Transverse colon (tissue), 4 donors: ENCODE measurements at regions not wholly inside any gene's neighbourhood (a gene's known extent, or its start where the extent isn't known, plus 50 kb on each side); places are given as distances from the start of the nearest gene placed in this dataset.

Source experiments
- DNase-seq: peaks from one replicate; pipeline ENCODE4 v3.0.0-alpha.2; 2019
- H3K27ac ChIP-seq, 4 donors: fragments of 200-600 bp; sonication (generic); 2 replicates each; pipeline ENCODE4 v1.5.1; 2016 to 2018; ENCODE audit warnings: inconsistent platforms in 4 of 4
- H3K27me3 ChIP-seq: fragments of 200-600 bp; sonication (generic); 2 replicates; pipeline ENCODE4 v1.5.1; 2017; ENCODE audit warnings: inconsistent platforms
- H3K36me3 ChIP-seq, 4 donors: fragments of 200-600 bp; sonication (generic); 2 replicates each; pipeline ENCODE4 v1.5.1; 2017 to 2019; ENCODE audit warnings: inconsistent platforms in 4 of 4
- H3K4me1 ChIP-seq, 4 donors: fragments of 200-600 bp; sonication (generic); 2 replicates each; pipeline ENCODE4 v1.5.1; 2017 to 2020; ENCODE audit warnings: inconsistent platforms in 4 of 4
- H3K4me3 ChIP-seq, 4 donors: fragments of 200-600 bp; sonication (generic); 1 replicate in 1 of 4; 2 replicates in 3 of 4; pipeline versions ENCODE4 v1.5.1 to v1.6.1; 2017 to 2019; ENCODE audit warnings: inconsistent platforms in 4 of 4
- H3K9me3 ChIP-seq, 2 donors: fragments of 200-600 bp; sonication (generic); 2 replicates each; pipeline ENCODE4 v1.5.1; 2017 to 2019; ENCODE audit warnings: inconsistent platforms in 2 of 2
- CTCF ChIP-seq, 5 experiments: fragments of 200-600 bp in 3 of 5; fragments of 450-650 bp in 2 of 5; sonication (generic) in 3 of 5; IDR thresholded peaks; 1 replicate in 2 of 5; 2 replicates in 3 of 5; pipeline ENCODE4 v1.5.1; 2016 to 2017; ENCODE audit warnings: antibody characterized with exemption in 5 of 5, inconsistent platforms in 3 of 5, mild to moderate bottlenecking in 2 of 5, moderate library complexity in 1 of 5
- EP300 ChIP-seq: sonication (generic); formaldehyde crosslinking; IDR thresholded peaks from one replicate; pipeline ENCODE4 v1.6.1; 2017; ENCODE audit warnings: antibody characterized with exemption, low read depth
- POLR2A ChIP-seq: fragments of 450-650 bp; IDR thresholded peaks from one replicate; pipeline ENCODE4 v1.6.1; 2016; ENCODE audit warnings: antibody characterized with exemption, mild to moderate bottlenecking, moderate library complexity
- POLR2AphosphoS5 ChIP-seq, 3 donors: sonication (generic); formaldehyde crosslinking; IDR thresholded peaks; one replicate each; pipeline ENCODE4 v1.6.1; 2016; ENCODE audit warnings: antibody characterized with exemption in 3 of 3
- WGBS, 2 donors: methylation state at CpG; one replicate each; pipeline ENCODE4 v1.1.5; 2018; ENCODE audit warnings: low coverage in 1 of 2; 5-methylcytosine and 5-hydroxymethylcytosine counted together
- in situ Hi-C, 4 donors: fragments of 200-750 bp; cut with MboI; loops; one replicate each; pipeline versions ENCODE4 v1.15.0 to v1.15.1; 2017; ENCODE audit warnings: low sequenced_read_pairs in 3 of 4, low pct_ligation_motif_present in 1 of 4, low pct_unique_long_range_greater_than_20kb in 1 of 4
- intact Hi-C: fragments of 100-400 bp; cut with DNase I; formaldehyde crosslinking; loops from one replicate; pipeline ENCODE4 v1.15.1; 2023; ENCODE audit warnings: low total_unique reads

GRCh38 chr7:88391247-88391646 is 84.6 kb upstream of the STEAP4 start:
- in situ Hi-C loops = no loop called here
- Histone ChIP-seq H3K27me3 (no peaks in the 10 kb centered on the region), H3K9me3 (no peaks in the 10 kb centered on the region), H3K27ac (no peak overlapping the region), H3K4me1 (peaks cover 0 to 24% (median 0%) of the 10 kb centered on the region in 4 donors), H3K36me3 (no peaks in the 10 kb centered on the region), H3K4me3 (no peak overlapping the region)
- no peak for DNase-seq
- no peak for TF ChIP-seq EP300
- TF ChIP-seq CTCF (IDR thresholded peaks at IDR 0.05) = no peak
- TF ChIP-seq POLR2AphosphoS5 (IDR thresholded peaks at IDR 0.05) = no peak
- TF ChIP-seq POLR2A = no peak
- intact Hi-C loops = no loop called here

- 59 to 68% methylated on average over 3 of the region's 3 CpGs for WGBS, 2 donors
- H3K27me3 ChIP-seq = no peaks in the 10 kb centered on the region
- no peaks in the 10 kb centered on the region for H3K9me3 ChIP-seq
- H3K36me3 ChIP-seq = no peaks in the 10 kb centered on the region
- intact Hi-C loops (no loop called here), in situ Hi-C loops (no loop called here)
- no peak for DNase-seq
- no peak for TF ChIP-seq CTCF (IDR thresholded peaks at IDR 0.05)
- no peak for TF ChIP-seq POLR2A
- no peak for TF ChIP-seq EP300
- no peak for TF ChIP-seq POLR2AphosphoS5 (IDR thresholded peaks at IDR 0.05)
- peaks cover 0 to 25% (median 0%) of the 10 kb centered on the region in 4 donors for H3K4me1 ChIP-seq
- no peak overlapping the region for H3K27ac ChIP-seq
- H3K4me3 ChIP-seq = no peak overlapping the region
Observed at GRCh38 chr7:88387368-88387767, 80.7 kb upstream of the STEAP4 start.

- no peak for DNase-seq
- no peak for TF ChIP-seq POLR2AphosphoS5 (IDR thresholded peaks at IDR 0.05)
- TF ChIP-seq CTCF (IDR thresholded peaks at IDR 0.05) = no peak
- no peak for TF ChIP-seq POLR2A
- no peak for TF ChIP-seq EP300
- Histone ChIP-seq H3K27ac (no peak overlapping the region), H3K4me1 (peaks cover 0 to 25% (median 0%) of the 10 kb centered on the region in 4 donors), H3K27me3 (no peaks in the 10 kb centered on the region), H3K36me3 (no peaks in the 10 kb centered on the region), H3K4me3 (no peak overlapping the region), H3K9me3 (no peaks in the 10 kb centered on the region)
- in situ Hi-C loops (no loop called here), intact Hi-C loops (no loop called here)
- WGBS, 2 donors = 22 to 54% methylated on average over 3 of the region's 3 CpGs
Observed at GRCh38 chr7:88386665-88387156, 80.0 kb upstream of the STEAP4 start.

GRCh38 chr7:88377434-88377833 is 70.7 kb upstream of the STEAP4 start:
- Histone ChIP-seq H3K9me3 (no peaks in the 10 kb centered on the region), H3K4me1 (no peaks in the 10 kb centered on the region), H3K4me3 (no peak overlapping the region), H3K27ac (no peak overlapping the region), H3K36me3 (no peaks in the 10 kb centered on the region), H3K27me3 (no peaks in the 10 kb centered on the region)
- intact Hi-C loops = no loop called here
- TF ChIP-seq EP300 (no peak), CTCF (IDR thresholded peaks at IDR 0.05) (no peak), POLR2A (no peak), POLR2AphosphoS5 (IDR thresholded peaks at IDR 0.05) (no peak)
- no peak for DNase-seq
- 68% methylated on average over 1 of the region's 1 CpG; no CpG with 5 or more reads in 1 of the 2 donors for WGBS, 2 donors
- in situ Hi-C loops = no loop called here
